Keratinocyte (primary cell): ENCODE measurements at regions not wholly inside any gene's neighbourhood (a gene's known extent, or its start where the extent isn't known, plus 50 kb on each side); places are given as distances from the start of the nearest gene placed in this dataset.

Source experiments
- EZH2 ChIP-seq: IDR thresholded peaks from one replicate; pipeline ENCODE4 v1.6.1; 2012; ENCODE audit warnings: inconsistent platforms, mild to moderate bottlenecking, low read length, moderate library complexity
- TF ChIP-seq, protein P1 (sequence below), 3 experiments: IDR thresholded peaks in 1 of 3; conservative IDR thresholded peaks in 1 of 3; optimal IDR thresholded peaks in 1 of 3; 2 replicates in 2 of 3; 3 replicates in 1 of 3; pipeline versions ENCODE3 to v1.5.1; 2011; ENCODE audit warnings: low read length in 3 of 3, mild to moderate bottlenecking in 3 of 3, moderate library complexity in 2 of 3, control low read depth in 1 of 3, inconsistent platforms in 1 of 3; ENCODE audit not compliant: insufficient read depth in 2 of 3; ENCODE audit errors: extremely low read depth in 1 of 3

DNA sequence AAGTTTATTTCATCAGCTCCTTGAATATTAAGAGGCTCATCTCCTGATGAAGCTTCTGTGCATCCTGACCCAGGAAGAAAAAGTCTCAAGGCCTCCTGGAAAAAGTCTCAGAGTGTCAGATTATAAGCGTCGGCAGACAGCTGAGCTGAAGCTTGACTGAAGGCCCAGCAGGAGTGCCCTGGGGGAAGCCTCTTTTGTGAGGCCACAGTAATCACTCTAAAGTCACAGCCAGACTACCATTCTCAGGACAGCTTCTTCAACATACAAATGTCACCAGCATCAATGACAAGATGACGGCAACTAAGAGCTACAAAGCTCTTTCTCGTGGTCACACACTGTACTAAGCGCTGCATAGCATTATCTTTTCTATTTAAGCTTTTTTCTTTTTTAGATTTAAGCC is 72.7 kb upstream of the LRRN1 start:
- no peak for TF ChIP-seq EZH2
- TF ChIP-seq, protein P1, sequence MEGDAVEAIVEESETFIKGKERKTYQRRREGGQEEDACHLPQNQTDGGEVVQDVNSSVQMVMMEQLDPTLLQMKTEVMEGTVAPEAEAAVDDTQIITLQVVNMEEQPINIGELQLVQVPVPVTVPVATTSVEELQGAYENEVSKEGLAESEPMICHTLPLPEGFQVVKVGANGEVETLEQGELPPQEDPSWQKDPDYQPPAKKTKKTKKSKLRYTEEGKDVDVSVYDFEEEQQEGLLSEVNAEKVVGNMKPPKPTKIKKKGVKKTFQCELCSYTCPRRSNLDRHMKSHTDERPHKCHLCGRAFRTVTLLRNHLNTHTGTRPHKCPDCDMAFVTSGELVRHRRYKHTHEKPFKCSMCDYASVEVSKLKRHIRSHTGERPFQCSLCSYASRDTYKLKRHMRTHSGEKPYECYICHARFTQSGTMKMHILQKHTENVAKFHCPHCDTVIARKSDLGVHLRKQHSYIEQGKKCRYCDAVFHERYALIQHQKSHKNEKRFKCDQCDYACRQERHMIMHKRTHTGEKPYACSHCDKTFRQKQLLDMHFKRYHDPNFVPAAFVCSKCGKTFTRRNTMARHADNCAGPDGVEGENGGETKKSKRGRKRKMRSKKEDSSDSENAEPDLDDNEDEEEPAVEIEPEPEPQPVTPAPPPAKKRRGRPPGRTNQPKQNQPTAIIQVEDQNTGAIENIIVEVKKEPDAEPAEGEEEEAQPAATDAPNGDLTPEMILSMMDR (optimal IDR thresholded peaks at IDR 0.05 in 1 of 3, IDR thresholded peaks at IDR 0.05 in 1 of 3, conservative IDR thresholded peaks at IDR 0.05 in 1 of 3; ENCODE audit: extremely low read depth in 1 of 3, insufficient read depth in 2 of 3, low read length in 3 of 3) = no peak
